ENCODE measurements at regions not wholly inside any gene's neighbourhood (a gene's known extent, or its start where the extent isn't known, plus 50 kb on each side); places are given as distances from the start of the nearest gene placed in this dataset.

DNA sequence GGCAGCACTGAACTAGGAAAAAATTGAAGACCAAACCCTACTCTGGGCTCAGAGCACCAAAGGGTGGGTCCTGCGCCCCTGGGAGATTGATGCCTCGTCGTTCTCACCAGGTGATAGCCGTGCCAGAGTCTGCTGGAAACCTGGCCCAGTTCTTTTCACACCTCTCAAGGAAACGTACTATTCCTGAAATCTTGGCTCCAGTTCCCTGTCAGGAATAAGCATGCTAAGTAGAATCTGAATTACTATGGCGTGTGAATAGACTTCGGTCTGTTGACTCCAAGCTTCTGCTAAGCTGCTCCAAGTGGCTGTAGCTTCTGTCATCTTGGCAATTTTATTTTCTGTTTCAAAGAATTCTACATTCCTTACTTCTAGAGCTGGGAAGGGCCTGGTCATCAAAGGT, 75.4 kb downstream of the MARCHF4 start:
- DNase-seq (ENCODE audit: low read depth in 1 of 2, low spot score in 1 of 2), result no peak
- H3K27me3 ChIP-seq (ENCODE audit: insufficient read depth, poor library complexity, severe bottlenecking), result peaks cover 3% of the 10 kb centered on the region
- H3K27ac ChIP-seq (replicated peaks), result no peak overlapping the region
- H3K4me3 ChIP-seq (replicated peaks; ENCODE audit: insufficient read depth, low read length), result no peak overlapping the region
- TF ChIP-seq POLR2AphosphoS5 (IDR thresholded peaks at IDR 0.05; ENCODE audit: low read depth) (no peak), SPI1 (IDR thresholded peaks at IDR 0.05; ENCODE audit: borderline replicate concordance, low read depth) (no peak), GABPA (IDR thresholded peaks at IDR 0.05; ENCODE audit: low read depth) (no peak), CTCF (IDR thresholded peaks at IDR 0.05; ENCODE audit: insufficient read depth, low read length) (no peak)
- TF ChIP-seq, protein P1, sequence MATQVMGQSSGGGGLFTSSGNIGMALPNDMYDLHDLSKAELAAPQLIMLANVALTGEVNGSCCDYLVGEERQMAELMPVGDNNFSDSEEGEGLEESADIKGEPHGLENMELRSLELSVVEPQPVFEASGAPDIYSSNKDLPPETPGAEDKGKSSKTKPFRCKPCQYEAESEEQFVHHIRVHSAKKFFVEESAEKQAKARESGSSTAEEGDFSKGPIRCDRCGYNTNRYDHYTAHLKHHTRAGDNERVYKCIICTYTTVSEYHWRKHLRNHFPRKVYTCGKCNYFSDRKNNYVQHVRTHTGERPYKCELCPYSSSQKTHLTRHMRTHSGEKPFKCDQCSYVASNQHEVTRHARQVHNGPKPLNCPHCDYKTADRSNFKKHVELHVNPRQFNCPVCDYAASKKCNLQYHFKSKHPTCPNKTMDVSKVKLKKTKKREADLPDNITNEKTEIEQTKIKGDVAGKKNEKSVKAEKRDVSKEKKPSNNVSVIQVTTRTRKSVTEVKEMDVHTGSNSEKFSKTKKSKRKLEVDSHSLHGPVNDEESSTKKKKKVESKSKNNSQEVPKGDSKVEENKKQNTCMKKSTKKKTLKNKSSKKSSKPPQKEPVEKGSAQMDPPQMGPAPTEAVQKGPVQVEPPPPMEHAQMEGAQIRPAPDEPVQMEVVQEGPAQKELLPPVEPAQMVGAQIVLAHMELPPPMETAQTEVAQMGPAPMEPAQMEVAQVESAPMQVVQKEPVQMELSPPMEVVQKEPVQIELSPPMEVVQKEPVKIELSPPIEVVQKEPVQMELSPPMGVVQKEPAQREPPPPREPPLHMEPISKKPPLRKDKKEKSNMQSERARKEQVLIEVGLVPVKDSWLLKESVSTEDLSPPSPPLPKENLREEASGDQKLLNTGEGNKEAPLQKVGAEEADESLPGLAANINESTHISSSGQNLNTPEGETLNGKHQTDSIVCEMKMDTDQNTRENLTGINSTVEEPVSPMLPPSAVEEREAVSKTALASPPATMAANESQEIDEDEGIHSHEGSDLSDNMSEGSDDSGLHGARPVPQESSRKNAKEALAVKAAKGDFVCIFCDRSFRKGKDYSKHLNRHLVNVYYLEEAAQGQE (IDR thresholded peaks at IDR 0.05; ENCODE audit: insufficient replicate concordance, low read depth), result no peak

GRCh38 chr2:216294305-216294704, 78.0 kb downstream of the MARCHF4 start:
- H3K4me3 ChIP-seq (replicated peaks; ENCODE audit: insufficient read depth, low read length), result no peak overlapping the region

GRCh38 chr2:216293883-216294282, 78.4 kb downstream of the MARCHF4 start:
- DNase-seq (ENCODE audit: low read depth in 1 of 2, low spot score in 1 of 2), result no peak
- Histone ChIP-seq H3K27me3 (ENCODE audit: insufficient read depth, poor library complexity, severe bottlenecking) (no peaks in the 10 kb centered on the region), H3K27ac (replicated peaks) (no peak overlapping the region), H3K4me3 (replicated peaks; ENCODE audit: insufficient read depth, low read length) (no peak overlapping the region)
- no peak for TF ChIP-seq POLR2AphosphoS5 (IDR thresholded peaks at IDR 0.05; ENCODE audit: low read depth)
- no peak for TF ChIP-seq SPI1 (IDR thresholded peaks at IDR 0.05; ENCODE audit: borderline replicate concordance, low read depth)

More at GRCh38 chr2:216294305-216294704, 78.0 kb downstream of the MARCHF4 start:
- TF ChIP-seq SPI1 (IDR thresholded peaks at IDR 0.05; ENCODE audit: borderline replicate concordance, low read depth) (no peak), POLR2AphosphoS5 (IDR thresholded peaks at IDR 0.05; ENCODE audit: low read depth) (no peak), GABPA (IDR thresholded peaks at IDR 0.05; ENCODE audit: low read depth) (no peak), CTCF (IDR thresholded peaks at IDR 0.05; ENCODE audit: insufficient read depth, low read length) (no peak)
- TF ChIP-seq, protein P1 (IDR thresholded peaks at IDR 0.05; ENCODE audit: insufficient replicate concordance, low read depth), result no peak
- Histone ChIP-seq H3K27ac (replicated peaks) (no peak overlapping the region), H3K27me3 (ENCODE audit: insufficient read depth, poor library complexity, severe bottlenecking) (no peaks in the 10 kb centered on the region)
- no peak for DNase-seq (ENCODE audit: low read depth in 1 of 2, low spot score in 1 of 2)

DNA sequence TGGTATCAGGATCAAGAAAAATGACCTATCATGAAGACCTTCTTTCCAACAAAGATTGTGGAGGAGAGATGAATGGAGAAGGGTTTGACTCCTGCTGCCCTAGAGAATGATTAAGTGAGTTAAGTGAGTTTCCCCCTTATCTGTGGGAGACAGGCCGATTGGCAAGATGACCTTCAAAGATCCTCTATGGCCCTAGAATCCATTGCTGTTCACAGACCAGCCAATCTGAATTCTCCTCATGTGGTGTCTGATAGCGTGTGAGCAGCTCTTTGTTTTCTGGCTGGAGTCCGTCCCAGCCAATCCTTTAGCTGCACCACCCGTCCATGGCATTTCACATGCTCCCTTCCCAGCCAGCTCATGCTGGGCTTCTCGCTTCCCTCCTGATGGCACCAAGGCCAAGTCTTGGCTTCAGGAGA, 79.4 kb downstream of the MARCHF4 start:
- no peak overlapping the region for H3K4me3 ChIP-seq (replicated peaks; ENCODE audit: insufficient read depth, low read length)
- H3K27ac ChIP-seq (replicated peaks), result no peak overlapping the region
- no peak for DNase-seq (ENCODE audit: low read depth in 1 of 2, low spot score in 1 of 2)
- no peak for TF ChIP-seq CTCF (IDR thresholded peaks at IDR 0.05; ENCODE audit: insufficient read depth, low read length)
- TF ChIP-seq POLR2AphosphoS5 (IDR thresholded peaks at IDR 0.05; ENCODE audit: low read depth), result no peak
- TF ChIP-seq, protein P1 (IDR thresholded peaks at IDR 0.05; ENCODE audit: insufficient replicate concordance, low read depth), result no peak
- TF ChIP-seq GABPA (IDR thresholded peaks at IDR 0.05; ENCODE audit: low read depth), result no peak
- no peak for TF ChIP-seq SPI1 (IDR thresholded peaks at IDR 0.05; ENCODE audit: borderline replicate concordance, low read depth)
- H3K27me3 ChIP-seq (ENCODE audit: insufficient read depth, poor library complexity, severe bottlenecking), result no peaks in the 10 kb centered on the region

All from HL-60 (cell line).